GM21528 (cell line): ENCODE measurements at regions not wholly inside any gene's neighbourhood (a gene's known extent, or its start where the extent isn't known, plus 50 kb on each side); places are given as distances from the start of the nearest gene placed in this dataset.
"Not testable (repeated sequence)": the region's sequence is repeated elsewhere in the genome, so short reads cannot be mapped to it uniquely, and the experiment has no call there.

Source experiments
- ATAC-seq: cut with Tn5 transposase; IDR thresholded peaks from one replicate; pipeline ENCODE4 v1.9.1; 2021; ENCODE audit warnings: mild to moderate bottlenecking, moderate library complexity; ENCODE audit not compliant: unreplicated experiment, low FRiP score

DNA sequence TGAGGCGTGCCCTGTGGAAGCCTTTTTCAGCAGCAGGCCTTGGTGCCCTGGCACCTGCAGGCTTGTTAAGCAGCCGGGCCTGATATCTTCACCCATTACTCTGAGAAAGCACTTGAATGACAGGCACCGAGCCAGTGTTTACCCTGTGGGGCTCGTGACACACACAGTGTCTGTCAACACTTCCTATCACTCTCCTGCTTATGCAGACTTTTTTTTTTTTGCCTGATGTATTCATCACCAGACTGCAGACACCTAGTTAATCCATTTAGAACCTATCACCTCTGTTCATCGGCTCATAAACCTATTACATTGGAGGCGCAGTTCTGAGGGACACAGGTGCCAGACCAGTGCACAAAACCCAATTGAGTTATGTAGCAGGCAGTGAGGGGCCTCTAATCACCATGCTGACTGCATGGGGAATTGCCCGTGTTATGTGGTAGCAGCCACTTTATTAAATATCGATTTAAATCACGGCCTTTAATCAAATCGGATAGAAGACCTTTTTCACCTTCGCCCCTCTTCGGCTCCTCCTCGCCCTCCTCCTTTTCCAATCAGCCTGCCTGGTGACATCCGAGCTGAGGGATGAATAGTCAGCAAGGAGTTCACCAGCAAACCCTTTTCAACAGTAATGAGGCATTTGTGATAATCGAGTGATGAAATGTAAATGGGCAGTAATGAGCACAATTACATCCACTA is 962.9 kb upstream of the SLC35B3 start:
- ATAC-seq: no peak

DNA sequence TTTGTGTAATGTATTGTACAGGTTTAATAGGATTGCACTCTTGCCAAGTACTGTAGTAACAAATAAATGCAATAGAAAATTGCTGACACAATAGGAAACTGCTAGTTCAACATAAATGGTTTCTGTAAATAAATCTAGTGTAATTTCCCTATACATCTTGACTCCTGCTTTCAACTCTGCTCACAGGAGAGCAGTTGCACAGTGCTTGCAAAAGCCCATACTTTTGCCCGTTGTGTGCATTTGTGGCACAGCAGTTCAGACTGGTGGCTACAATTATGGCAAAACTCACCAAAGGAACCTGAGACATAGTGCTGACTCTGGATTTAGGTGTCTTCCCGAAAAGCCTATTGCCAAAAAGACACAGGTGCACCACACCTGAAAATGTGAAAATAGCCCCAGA is 953.3 kb upstream of the SLC35B3 start:
- ATAC-seq: no peak

DNA sequence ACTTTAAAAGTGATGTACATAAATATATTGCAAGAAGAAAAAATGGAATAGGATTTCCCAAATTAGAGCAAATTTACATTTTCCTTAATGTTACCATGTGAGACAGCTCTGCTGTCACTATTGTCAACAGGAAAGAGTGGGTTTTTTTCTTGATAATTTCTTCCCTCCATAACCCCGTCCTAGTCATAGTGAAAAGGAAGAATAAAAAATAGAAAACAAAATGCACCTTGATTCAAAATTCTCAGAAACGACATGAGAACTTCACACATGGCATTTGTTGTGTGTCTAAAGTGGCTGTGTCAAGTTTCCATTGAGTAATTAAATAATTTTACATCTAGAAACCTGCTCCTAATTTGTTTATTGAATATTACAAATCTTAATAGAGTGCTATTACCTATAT is 945.2 kb upstream of the SLC35B3 start:
- no peak for ATAC-seq

DNA sequence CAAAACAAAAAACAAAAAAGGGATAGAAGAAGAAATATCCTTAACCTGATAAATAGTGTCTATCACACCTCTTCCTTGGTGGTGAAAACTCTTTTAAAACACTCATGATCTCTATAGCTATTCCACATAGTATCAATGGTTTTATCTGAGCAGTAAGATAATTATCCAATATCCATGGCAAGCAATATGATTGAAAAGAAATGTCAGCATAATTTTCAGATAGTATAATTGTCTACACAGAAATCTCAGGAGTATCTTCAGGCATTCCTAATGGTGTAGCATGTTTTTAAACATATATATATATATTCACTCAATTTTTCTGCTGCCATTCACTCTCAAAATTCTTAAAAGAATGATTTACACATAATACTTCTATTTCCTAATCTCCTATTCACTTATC is 938.0 kb upstream of the SLC35B3 start:
- no peak for ATAC-seq

DNA sequence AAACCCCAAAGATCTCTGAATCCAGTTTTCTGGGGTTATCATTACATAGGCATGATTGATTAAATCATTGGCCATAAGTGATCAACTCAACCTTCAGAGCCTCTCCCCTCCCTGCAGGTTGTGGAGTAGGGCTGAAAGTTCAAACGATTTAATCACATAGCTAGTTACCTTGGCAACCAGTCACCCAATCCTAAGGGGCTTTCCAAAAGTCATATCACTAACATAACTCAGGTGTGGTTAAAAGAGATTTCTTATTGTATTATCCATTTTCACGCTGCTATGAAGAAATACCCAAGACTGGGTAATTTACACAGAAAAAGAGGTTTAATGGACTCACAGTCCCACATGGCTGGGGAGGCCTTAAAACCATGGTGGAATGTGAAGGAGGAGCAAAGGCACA is 935.1 kb upstream of the SLC35B3 start:
- no peak for ATAC-seq

DNA sequence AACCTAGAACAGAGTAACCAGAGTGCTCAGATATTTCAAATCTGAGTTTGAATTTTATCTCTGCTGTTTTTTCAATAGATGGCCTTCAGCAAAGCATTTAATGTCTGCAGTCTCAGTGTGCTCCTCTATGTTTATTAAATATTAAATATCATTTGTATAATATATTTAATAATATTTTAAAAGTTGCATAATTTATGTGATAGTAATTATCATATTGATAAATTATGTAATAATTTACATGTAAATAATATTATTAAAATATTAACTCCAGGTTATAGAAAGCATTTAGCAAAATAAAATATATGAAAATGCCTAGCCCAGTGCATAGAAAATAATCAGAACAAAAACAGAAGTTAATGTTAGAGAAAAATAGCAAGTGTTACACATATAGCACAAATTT is 930.0 kb upstream of the SLC35B3 start:
- ATAC-seq: no peak

DNA sequence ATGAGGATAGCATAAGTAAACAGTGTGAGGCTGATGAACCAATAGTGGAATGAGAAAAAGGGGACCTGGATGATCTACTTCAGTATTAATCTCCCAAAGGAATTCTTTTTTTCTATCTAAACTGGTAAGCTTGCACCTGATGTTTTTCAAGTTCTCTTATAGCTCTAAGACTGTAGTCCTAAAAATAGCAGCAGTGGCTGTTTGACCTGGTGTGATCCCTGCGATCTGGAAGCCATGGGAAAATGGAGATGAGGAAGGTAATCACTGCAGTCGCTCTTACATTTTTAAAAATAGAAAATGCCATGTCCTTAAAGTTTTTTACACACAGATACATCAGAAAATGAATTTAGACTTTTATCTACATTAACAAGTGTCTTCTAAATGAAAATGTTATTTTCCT is 926.4 kb upstream of the SLC35B3 start:
- ATAC-seq: no peak

DNA sequence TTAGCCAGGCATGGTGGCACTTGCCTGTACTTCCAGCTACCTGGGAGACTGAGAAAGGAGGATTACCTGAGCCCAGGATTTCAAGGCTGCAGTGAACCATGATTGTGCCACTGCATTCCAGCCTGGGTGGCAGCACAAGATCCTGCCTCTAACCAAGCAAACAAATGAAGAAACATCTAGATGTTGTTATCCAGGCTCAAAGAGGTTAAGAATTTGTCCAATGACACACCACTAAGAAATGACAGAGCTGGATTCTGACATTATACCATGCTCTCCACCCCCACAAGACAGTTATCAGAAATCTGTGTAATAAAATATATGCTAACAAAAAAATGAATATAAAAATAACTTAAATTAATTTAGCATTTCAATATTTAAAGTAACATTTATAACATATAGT is 925.5 kb upstream of the SLC35B3 start:
- no peak for ATAC-seq

DNA sequence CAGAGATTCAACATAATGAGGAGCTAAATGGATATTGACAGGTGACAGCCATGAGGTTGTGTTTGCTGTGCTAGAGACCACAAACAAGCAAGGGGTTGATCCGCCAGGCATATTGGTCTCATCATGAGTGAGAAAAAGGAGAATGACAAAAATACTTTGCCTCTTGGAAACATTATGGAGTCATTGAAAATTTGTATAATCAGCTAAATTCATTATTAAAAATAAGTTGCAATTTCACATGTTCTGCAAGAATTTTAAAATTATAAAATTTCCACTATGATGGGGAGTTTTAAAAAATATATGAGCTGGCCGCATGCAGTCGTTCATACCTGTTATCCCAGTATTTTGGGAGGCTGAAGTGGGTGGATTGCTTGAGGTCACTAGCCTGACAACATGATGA is 912.3 kb upstream of the SLC35B3 start:
- ATAC-seq: no peak

DNA sequence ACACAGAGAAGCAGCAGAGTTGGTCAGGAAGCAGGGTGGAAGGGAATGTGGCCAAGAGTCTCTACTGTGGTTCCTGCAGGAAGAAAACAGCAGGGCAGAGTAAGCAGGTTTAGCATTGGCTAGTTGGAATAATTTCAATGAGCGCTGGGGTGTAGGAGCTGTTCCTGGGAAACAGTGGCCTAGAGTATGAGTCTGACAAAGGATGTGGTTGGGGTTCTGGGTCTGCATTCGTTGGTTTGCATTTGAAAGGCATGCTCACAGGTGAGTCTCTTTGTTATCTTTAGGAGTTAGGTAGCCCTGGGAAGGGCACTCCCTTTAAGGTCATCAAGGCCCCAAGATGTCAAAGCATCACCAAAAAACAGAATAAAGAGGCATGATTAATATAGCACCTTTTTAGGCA is 911.6 kb upstream of the SLC35B3 start:
- ATAC-seq: no peak

DNA sequence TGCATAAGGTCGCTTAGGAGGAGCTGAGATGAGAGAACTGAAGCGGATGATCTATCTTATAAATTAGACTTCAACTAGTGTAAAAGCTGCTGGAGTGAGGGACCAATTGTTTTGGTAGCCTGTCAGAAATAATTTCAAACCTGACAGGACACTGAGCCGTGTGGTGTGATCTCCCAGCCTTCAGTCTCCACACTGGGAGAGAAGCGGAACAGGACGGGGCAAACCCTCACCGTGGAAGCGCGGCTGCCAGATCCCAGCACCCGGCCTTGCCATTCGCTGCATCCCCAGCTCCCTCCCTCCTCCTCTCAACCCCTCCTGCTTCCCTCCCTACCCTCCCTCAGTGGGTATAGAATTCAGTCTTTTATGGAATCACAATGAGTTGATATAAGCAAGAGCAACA is 900.1 kb upstream of the SLC35B3 start:
- ATAC-seq: no peak

DNA sequence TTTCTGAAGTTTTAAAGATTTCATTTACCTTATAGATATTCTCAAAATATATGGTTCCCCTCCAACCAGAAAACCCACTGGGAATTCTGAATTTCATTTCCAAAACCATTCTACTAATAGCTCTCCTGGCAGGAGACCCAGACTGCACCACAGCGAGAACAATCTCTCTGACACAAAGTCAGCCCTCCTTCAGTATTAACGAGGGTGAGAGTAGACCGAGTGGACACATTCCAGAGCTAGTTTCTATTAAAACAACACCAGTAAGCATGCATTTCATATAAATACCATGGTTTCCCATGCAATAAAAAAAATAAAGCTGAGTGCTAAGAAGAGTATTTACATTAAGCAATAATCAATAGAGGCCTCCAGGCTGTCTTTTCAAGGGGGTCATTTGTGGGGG is 899.6 kb upstream of the SLC35B3 start:
- ATAC-seq: no peak

DNA sequence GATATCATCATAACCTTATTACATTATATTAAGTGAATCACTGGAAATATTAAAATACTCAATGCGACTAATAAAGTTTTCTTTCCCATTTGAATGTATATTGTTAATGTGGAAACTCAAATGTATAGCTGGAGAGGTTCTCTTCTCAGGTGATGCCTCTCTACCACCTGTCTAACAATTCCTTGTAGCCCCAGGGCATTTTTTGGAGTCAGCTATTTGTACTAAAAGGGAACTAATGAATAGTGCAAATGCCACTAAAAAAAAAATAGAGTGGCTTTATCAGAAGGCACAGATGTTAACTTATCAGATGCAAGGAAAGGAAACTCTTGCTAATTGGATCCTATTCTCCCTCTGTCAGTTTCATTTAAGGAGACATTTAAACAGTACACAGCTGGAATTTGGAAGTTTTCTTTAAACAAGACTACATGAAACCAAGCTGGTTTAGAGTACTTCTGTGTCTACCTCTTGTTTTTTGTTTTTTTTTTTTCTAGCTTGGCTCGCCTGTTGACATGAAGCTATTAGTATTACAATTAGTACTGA is 897.0 kb upstream of the SLC35B3 start:
- ATAC-seq: no peak

DNA sequence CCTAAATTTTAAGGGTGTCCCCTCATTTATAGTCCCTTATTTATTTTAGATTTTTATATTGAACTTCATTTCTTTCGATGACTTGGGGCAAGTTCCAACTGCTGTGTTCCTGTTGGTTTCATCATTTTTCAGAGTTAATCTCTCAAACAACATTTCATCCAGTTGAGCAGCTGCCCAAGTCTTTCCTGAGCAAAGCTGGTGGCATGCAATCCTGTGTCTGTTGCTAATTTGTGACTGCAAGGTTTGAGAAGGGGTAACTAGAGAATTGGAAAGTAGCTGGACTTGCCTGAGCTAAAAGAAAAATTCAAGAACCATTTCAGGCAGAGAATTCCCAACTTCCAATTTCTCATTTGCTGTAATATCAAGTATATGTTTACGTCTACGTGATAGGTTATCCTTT is 881.5 kb upstream of the SLC35B3 start:
- no peak for ATAC-seq

DNA sequence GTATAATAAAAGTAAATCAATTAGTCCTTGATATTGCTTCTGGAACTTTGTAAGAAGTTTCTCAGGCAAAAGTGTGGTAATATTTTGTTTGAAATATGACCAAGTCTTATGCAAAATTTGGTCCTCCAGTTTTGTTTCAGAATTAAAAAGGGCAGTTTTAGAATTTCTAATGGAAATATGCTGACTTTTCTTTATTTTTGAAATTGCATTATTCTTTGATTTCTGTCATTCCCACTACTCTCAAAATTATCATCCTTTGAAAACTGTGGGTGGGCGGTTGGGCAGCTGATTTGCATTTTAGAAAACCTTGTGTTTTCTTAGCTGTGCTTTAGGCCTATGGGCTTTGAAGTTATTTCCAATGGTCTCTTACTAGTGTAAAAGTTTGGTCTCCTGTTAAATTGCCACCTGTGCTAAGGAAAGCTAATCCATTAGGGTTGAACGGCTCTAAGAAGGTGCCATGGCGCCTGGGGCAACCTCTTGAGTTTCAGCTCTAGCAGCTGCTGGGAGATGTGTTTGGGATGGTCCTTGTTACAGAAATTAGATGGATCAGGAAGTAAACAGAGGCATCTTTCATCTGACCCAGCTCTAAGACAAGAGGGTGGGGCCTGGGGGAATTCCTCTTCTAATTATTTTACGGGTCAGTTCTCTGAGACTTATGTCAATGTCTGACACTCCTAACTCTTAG is 880.8 kb upstream of the SLC35B3 start:
- no peak for ATAC-seq

DNA sequence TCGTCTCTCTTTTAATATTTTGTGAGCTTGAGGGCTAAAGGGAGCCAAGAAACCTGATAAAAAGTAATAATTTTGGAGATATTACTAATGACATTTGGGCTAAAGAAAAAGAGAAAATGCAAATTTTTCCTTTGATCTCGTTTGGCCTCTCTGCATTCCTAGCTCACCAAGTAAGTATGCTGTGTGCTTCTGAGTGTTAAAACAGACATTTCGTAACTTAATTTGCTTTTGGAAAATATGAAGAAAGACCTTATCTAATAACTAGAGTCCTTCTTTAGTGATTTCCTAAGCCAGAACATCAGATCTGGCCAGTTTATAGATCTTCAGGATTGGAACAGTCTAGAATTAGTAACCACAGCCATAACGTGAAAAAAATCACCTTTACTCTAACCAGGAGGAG is 872.9 kb upstream of the SLC35B3 start:
- ATAC-seq: no peak

DNA sequence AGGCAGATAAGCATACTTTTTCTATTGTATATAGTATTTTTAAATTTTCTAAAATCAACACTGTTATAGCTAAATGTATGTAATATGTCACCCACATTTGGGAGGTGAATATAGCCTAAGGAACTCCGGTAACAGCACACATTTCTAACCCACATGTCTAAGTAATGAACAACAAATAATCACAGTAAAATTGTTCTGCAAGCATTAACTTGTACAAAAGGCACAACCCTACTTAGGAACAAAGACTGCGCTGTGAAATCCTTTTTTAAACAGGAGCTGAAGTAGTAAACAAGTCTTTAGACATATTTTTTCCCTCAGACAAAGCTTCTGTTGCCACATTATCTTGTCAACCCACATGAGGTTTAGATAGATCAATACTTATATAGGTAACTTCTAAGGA is 872.4 kb upstream of the SLC35B3 start:
- no peak for ATAC-seq

DNA sequence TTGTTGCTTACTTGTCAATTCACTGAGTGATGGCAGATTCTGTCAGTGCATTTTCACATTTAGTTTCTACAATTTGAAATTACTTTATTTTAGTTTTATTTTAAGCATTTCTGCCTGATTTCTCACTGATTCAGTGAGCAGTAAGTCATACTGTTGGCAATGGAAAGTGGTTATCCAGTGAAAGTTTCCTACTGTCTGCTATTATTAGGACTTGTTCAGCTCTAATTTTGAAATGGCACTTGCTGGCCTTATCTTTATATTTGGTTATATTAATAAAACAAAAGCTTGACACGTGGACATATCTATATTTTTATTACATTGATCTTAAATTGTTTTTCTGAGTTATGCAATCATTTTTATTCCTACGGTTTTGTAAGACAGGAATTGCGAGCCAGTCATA is 871.8 kb upstream of the SLC35B3 start:
- ATAC-seq: no peak

DNA sequence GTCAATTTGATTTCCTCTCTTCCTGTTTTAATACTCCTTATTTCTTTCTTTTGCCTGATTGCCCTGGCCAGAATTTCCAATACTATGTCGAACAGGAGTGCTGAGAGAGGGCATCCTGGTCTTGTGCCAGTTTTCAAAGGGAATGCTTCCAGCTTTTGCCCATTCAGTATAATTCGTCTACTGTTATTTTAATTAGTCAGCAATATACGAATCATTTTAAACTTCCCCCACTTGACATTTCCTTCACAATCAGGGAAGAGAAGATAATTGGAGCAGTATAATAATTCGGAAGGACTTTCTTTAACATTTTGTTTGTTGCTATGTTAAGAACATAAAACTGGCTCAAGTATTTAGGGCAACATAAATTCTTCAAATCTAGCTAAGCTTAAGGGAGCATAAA is 860.3 kb upstream of the SLC35B3 start:
- ATAC-seq: no peak

DNA sequence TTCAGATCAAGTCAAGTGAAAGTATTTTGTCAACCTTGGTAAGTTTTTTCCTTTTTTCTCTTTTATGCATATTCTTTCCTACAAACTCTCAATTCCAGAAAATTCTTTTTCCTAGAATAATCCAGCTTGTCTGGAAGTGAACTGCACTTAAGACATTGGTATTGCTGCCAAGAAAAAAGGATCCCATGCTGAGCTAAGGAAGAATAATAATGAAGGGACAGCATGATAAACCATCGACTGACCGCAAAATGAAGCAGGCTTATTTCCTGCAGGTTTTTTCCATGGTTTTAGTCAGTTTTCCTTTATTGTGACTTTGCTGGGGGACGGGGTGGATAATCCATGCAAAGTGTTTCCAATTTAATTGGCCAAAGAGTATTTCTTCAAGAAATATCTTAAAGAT is 857.6 kb upstream of the SLC35B3 start:
- no peak for ATAC-seq

DNA sequence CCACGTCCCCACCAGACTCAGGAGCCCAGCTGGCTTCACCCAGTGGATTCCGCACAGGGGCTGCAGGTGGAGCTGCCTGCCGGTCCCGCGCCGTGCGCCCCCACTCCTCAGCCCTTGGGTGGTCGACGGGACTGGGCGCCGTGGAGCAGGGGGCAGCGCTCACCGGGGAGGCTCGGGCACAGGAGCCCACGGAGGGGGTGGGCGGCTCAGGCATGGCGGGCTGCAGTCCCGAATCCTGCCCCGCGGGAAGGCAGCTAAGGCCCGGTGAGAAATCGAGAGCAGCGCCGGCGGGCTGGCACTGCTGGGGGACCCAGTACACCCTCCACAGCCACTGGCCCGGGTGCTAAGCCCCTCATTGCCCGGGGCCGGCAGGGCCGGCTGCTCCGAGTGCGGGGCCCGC is 855.0 kb upstream of the SLC35B3 start:
- not testable (repeated sequence) for ATAC-seq

DNA sequence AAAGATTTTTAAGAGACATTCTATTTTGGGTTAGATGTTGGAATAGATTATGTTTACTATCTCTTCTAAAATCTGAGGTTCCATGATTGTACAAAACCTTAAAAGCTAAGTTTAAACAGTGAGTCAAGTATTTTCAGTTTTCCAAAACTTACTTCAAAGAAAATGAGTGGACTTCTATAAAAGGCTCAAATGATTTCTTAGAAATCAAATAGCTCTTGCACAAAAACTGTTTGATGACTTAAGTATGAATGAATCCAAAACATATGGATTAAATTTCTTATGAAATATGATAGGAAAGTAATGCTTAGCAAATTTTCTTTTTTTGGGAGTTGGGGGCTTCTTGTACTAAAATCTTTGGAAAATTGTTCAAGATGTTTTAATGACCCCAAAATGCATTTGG is 837.3 kb upstream of the SLC35B3 start:
- ATAC-seq: no peak
